Peyer's patch (tissue), 4 donors: ENCODE measurements at regions not wholly inside any gene's neighbourhood (a gene's known extent, or its start where the extent isn't known, plus 50 kb on each side); places are given as distances from the start of the nearest gene placed in this dataset.

Experiments
- DNase-seq, 3 donors: peaks; one replicate each; pipeline ENCODE4 v3.0.0-alpha.2; 2017 to 2019
- H3K27ac ChIP-seq, 4 donors: fragments of 200-600 bp; sonication (generic); one replicate each; pipeline ENCODE4 v1.5.1; 2016 to 2019
- H3K27me3 ChIP-seq, 2 donors: fragments of 200-600 bp; sonication (generic); one replicate each; pipeline ENCODE4 v1.5.1; 2019
- H3K36me3 ChIP-seq, 3 donors: fragments of 200-600 bp; sonication (generic); one replicate each; pipeline ENCODE4 v1.5.1; 2016 to 2019
- H3K4me1 ChIP-seq, 4 donors: fragments of 200-600 bp; sonication (generic); one replicate each; pipeline ENCODE4 v1.5.1; 2016 to 2019
- H3K4me3 ChIP-seq, 4 donors: fragments of 200-600 bp; sonication (generic); 1 replicate in 3 of 4; 2 replicates in 1 of 4; pipeline ENCODE4 v1.5.1; 2016 to 2019; ENCODE audit warnings: mild to moderate bottlenecking in 1 of 4
- H3K9me3 ChIP-seq, 4 donors: fragments of 200-600 bp; sonication (generic); one replicate each; pipeline ENCODE4 v1.5.1; 2016 to 2019; ENCODE audit warnings: mild to moderate bottlenecking in 1 of 4
- POLR2A ChIP-seq, 2 donors: fragments of 450-650 bp; IDR thresholded peaks; one replicate each; pipeline ENCODE4 v1.5.1; 2017; ENCODE audit warnings: antibody characterized with exemption in 2 of 2, mild to moderate bottlenecking in 2 of 2, moderate library complexity in 2 of 2
- TF ChIP-seq, protein P1 (sequence below), 6 experiments: fragments of 450-650 bp in 4 of 6; fragments of 200-600 bp in 2 of 6; sonication (generic) in 1 of 6; IDR thresholded peaks; one replicate each; pipeline ENCODE4 v1.5.1; 2017 to 2019; ENCODE audit warnings: antibody characterized with exemption in 6 of 6, mild to moderate bottlenecking in 3 of 6, moderate library complexity in 1 of 6

DNA sequence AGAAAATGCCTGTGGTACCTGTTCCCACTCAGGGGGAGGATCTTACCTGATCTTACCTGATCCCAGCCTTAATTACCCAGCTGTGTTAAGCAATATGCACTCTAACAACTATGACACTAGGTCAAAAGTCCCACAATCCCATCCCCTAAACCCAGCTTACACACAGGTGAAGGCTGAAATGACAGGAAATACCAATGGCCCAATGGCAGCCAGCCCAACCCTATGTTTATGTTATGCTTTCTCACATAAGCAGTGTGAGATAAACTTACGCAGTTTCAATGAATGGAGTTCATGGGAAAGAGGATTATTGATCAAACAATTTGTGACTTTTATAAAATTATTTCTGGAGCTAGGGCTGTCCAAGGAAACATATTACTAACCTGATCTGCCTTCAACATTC lies 91.9 kb downstream of the GPAM start:
- Histone ChIP-seq H3K4me3 (no peak overlapping the region), H3K9me3 (no peaks in the 10 kb centered on the region), H3K36me3 (no peaks in the 10 kb centered on the region), H3K4me1 (no peaks in the 10 kb centered on the region), H3K27ac (no peak overlapping the region), H3K27me3 (no peaks in the 10 kb centered on the region)
- TF ChIP-seq, protein P1, sequence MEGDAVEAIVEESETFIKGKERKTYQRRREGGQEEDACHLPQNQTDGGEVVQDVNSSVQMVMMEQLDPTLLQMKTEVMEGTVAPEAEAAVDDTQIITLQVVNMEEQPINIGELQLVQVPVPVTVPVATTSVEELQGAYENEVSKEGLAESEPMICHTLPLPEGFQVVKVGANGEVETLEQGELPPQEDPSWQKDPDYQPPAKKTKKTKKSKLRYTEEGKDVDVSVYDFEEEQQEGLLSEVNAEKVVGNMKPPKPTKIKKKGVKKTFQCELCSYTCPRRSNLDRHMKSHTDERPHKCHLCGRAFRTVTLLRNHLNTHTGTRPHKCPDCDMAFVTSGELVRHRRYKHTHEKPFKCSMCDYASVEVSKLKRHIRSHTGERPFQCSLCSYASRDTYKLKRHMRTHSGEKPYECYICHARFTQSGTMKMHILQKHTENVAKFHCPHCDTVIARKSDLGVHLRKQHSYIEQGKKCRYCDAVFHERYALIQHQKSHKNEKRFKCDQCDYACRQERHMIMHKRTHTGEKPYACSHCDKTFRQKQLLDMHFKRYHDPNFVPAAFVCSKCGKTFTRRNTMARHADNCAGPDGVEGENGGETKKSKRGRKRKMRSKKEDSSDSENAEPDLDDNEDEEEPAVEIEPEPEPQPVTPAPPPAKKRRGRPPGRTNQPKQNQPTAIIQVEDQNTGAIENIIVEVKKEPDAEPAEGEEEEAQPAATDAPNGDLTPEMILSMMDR (IDR thresholded peaks at IDR 0.05) = no peak
- TF ChIP-seq POLR2A (IDR thresholded peaks at IDR 0.05) = no peak
- DNase-seq = no peak

DNA sequence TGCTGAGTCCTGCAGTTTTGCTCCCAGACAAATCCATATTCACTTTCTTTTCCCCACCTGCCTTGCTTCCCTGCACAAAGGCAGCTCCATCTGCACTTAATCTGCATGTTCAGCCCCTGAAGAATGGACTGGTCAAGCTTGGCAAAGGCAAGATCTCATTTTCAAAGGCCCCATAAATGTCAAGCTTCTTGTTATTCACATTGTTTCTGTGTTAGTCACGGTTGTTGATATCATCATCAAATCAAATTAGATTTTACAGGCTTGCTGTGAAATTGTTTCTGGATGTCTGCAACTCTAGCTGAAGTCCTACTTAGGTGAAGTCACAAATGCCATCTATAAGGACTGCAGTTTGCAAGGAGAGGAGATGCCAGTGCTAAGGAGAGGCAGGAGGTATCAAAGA lies 91.0 kb downstream of the GPAM start:
- TF ChIP-seq, protein P1 (IDR thresholded peaks at IDR 0.05) = no peak
- no peak for TF ChIP-seq POLR2A (IDR thresholded peaks at IDR 0.05)
- no peaks in the 10 kb centered on the region for H3K36me3 ChIP-seq
- no peaks in the 10 kb centered on the region for H3K4me1 ChIP-seq
- no peak overlapping the region for H3K4me3 ChIP-seq
- no peak for DNase-seq
- no peaks in the 10 kb centered on the region for H3K9me3 ChIP-seq
- H3K27ac ChIP-seq = no peak overlapping the region
- no peaks in the 10 kb centered on the region for H3K27me3 ChIP-seq

DNA sequence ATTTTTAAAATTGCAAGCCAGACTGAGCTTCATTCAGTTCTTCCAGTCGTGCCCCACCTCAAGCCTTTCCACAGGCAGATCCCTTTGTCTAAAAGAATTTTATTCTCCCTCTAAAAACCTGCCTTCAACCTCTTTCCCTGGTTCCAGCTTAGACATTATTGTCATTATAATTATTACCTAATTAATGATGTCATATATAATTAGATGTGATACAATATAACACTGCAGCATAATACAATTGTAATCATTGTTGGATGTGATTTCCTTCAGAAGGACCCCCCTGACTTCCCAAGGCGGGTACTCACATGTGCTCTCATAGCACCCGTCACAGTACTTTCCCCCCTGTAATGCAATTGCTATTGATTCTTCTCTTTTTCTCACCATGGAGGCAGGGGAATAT lies 88.6 kb downstream of the GPAM start:
- Histone ChIP-seq H3K27me3 (no peaks in the 10 kb centered on the region), H3K4me1 (no peaks in the 10 kb centered on the region), H3K9me3 (no peaks in the 10 kb centered on the region), H3K27ac (no peak overlapping the region), H3K36me3 (no peaks in the 10 kb centered on the region), H3K4me3 (no peak overlapping the region)
- TF ChIP-seq, protein P1 (IDR thresholded peaks at IDR 0.05) = no peak
- TF ChIP-seq POLR2A (IDR thresholded peaks at IDR 0.05) = no peak
- DNase-seq = no peak

DNA sequence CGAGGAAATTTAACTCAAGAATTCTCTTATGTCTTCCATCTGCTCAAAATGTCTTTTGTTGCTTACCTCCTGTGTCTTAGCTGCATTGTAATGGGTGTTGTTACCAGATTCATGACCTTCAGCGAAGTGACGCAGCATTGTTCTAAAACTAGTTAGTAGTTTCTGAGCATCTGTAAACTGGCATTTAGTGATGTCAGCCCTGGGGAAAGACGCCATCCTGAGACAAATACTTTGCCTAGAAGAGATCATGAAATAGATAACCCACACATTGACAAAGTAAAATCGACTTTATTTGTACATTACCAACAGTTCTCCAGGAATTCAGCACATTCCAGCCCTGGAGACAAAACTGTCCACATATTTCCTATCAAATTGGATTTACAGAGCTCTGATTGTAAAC lies 87.8 kb downstream of the GPAM start:
- Histone ChIP-seq H3K4me3 (no peak overlapping the region), H3K27ac (no peak overlapping the region), H3K9me3 (no peaks in the 10 kb centered on the region), H3K4me1 (no peaks in the 10 kb centered on the region), H3K36me3 (no peaks in the 10 kb centered on the region), H3K27me3 (no peaks in the 10 kb centered on the region)
- DNase-seq = no peak
- no peak for TF ChIP-seq POLR2A (IDR thresholded peaks at IDR 0.05)
- TF ChIP-seq, protein P1 (IDR thresholded peaks at IDR 0.05) = no peak

DNA sequence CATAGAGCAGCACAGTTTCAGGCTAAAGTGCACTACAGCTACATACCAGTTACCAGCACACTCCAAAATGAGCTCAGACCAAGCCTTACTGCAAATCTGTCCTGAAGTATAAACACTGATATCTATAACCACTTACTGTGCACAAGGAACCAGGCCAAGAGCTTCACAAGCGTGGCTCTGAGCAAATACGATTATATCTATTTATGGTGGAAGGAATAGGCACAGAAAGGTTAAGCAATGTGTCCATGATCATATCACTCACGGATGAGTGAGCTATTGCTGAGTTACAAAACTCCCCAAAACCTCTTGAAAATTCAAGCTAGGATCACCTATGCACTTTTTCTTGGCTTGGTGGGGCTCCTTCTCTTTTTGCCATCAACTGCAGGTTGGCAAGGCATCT lies 84.9 kb downstream of the GPAM start:
- DNase-seq = no peak
- Histone ChIP-seq H3K36me3 (no peaks in the 10 kb centered on the region), H3K4me1 (no peaks in the 10 kb centered on the region), H3K9me3 (no peaks in the 10 kb centered on the region), H3K27me3 (no peaks in the 10 kb centered on the region), H3K4me3 (no peak overlapping the region), H3K27ac (no peak overlapping the region)
- TF ChIP-seq, protein P1 (IDR thresholded peaks at IDR 0.05) = no peak
- no peak for TF ChIP-seq POLR2A (IDR thresholded peaks at IDR 0.05)
